ENCODE measurements at regions not wholly inside any gene's neighbourhood (a gene's known extent, or its start where the extent isn't known, plus 50 kb on each side); places are given as distances from the start of the nearest gene placed in this dataset.

GRCh38 chr4:11593576-11594116 lies 165.0 kb upstream of the HS3ST1 start:
- ChIA-PET CTCF (no interaction called here), POLR2A (no interaction called here)
- Mint-ChIP-seq H3K9me3 (ENCODE audit: unreplicated experiment) (no peaks in the 10 kb centered on the region), H3K4me1 (ENCODE audit: low read depth, unreplicated experiment) (no peaks in the 10 kb centered on the region), H3K27me3 (ENCODE audit: insufficient read depth, unreplicated experiment) (no peaks in the 10 kb centered on the region), H3K36me3 (ENCODE audit: insufficient read depth, unreplicated experiment) (no peaks in the 10 kb centered on the region), H3K27ac (ENCODE audit: unreplicated experiment) (no peak overlapping the region), H3K4me3 (ENCODE audit: unreplicated experiment) (no peak overlapping the region)
- H3K36me3 ChIP-seq (ENCODE audit: control insufficient read depth, insufficient read depth, low read length): no peaks in the 10 kb centered on the region
- H3K4me3 ChIP-seq (ENCODE audit: low read depth, low read length): no peak overlapping the region
- H3K27me3 ChIP-seq (replicated peaks; ENCODE audit: control insufficient read depth, insufficient read depth, low read length): no peaks in the 10 kb centered on the region
- no peaks in the 10 kb centered on the region for H3K9me3 ChIP-seq
- no peaks in the 10 kb centered on the region for H3K4me1 ChIP-seq
- intact Hi-C loops (cut with micrococcal nuclease; ENCODE audit: unreplicated experiment): loop anchor here (10.0 kb wide), 1 partner anchor 121 kb away; no protein-coding TSS in a partner anchor
- BruUV-seq (replicated peaks): no TSS peak
- TF ChIP-seq CTCF (IDR thresholded peaks at IDR 0.05; ENCODE audit: insufficient read depth in 1 of 2, low read depth in 1 of 2, low read length in 1 of 2, severe bottlenecking in 1 of 2, unreplicated experiment in 1 of 2): no peak
- no peak for DNase-seq

- H3K27ac Mint-ChIP-seq (ENCODE audit: unreplicated experiment): no peak overlapping the region
- POLR2A ChIA-PET: no interaction called here
- H3K4me3 ChIP-seq (ENCODE audit: low read depth, low read length): no peak overlapping the region
- no peaks in the 10 kb centered on the region for H3K27me3 Mint-ChIP-seq (ENCODE audit: insufficient read depth, unreplicated experiment)
- no TSS peak for BruUV-seq (replicated peaks)
- no peak overlapping the region for H3K4me3 Mint-ChIP-seq (ENCODE audit: unreplicated experiment)
- TF ChIP-seq CTCF (IDR thresholded peaks at IDR 0.05; ENCODE audit: insufficient read depth in 1 of 2, low read depth in 1 of 2, low read length in 1 of 2, severe bottlenecking in 1 of 2, unreplicated experiment in 1 of 2): no peak
- H3K4me1 Mint-ChIP-seq (ENCODE audit: low read depth, unreplicated experiment): no peaks in the 10 kb centered on the region
- DNase-seq: no peak
- H3K9me3 Mint-ChIP-seq (ENCODE audit: unreplicated experiment): no peaks in the 10 kb centered on the region
- no peaks in the 10 kb centered on the region for H3K27me3 ChIP-seq (replicated peaks; ENCODE audit: control insufficient read depth, insufficient read depth, low read length)
- intact Hi-C loops (cut with micrococcal nuclease; ENCODE audit: unreplicated experiment): loop anchor here (10.0 kb wide), 1 partner anchor 123 kb away; no protein-coding TSS in a partner anchor
- no peaks in the 10 kb centered on the region for H3K4me1 ChIP-seq
- H3K36me3 ChIP-seq (ENCODE audit: control insufficient read depth, insufficient read depth, low read length): no peaks in the 10 kb centered on the region
- CTCF ChIA-PET: no interaction called here
- no peaks in the 10 kb centered on the region for H3K9me3 ChIP-seq
- no peaks in the 10 kb centered on the region for H3K36me3 Mint-ChIP-seq (ENCODE audit: insufficient read depth, unreplicated experiment)
Measured at GRCh38 chr4:11592276-11592675, 163.6 kb upstream of the HS3ST1 start.

GRCh38 chr4:11590132-11590531 lies 161.4 kb upstream of the HS3ST1 start:
- H3K36me3 Mint-ChIP-seq (ENCODE audit: insufficient read depth, unreplicated experiment): no peaks in the 10 kb centered on the region
- ChIA-PET POLR2A (no interaction called here), CTCF (no interaction called here)
- intact Hi-C loops (cut with micrococcal nuclease; ENCODE audit: unreplicated experiment): loop anchor here (10.0 kb wide), 1 partner anchor 125 kb away; no protein-coding TSS in a partner anchor
- no peak for TF ChIP-seq CTCF (IDR thresholded peaks at IDR 0.05; ENCODE audit: insufficient read depth in 1 of 2, low read depth in 1 of 2, low read length in 1 of 2, severe bottlenecking in 1 of 2, unreplicated experiment in 1 of 2)
- no peaks in the 10 kb centered on the region for H3K9me3 Mint-ChIP-seq (ENCODE audit: unreplicated experiment)
- Histone ChIP-seq H3K27me3 (replicated peaks; ENCODE audit: control insufficient read depth, insufficient read depth, low read length) (no peaks in the 10 kb centered on the region), H3K4me1 (no peaks in the 10 kb centered on the region), H3K4me3 (ENCODE audit: low read depth, low read length) (no peak overlapping the region), H3K36me3 (ENCODE audit: control insufficient read depth, insufficient read depth, low read length) (no peaks in the 10 kb centered on the region), H3K9me3 (no peaks in the 10 kb centered on the region)
- H3K27ac Mint-ChIP-seq (ENCODE audit: unreplicated experiment): no peak overlapping the region
- DNase-seq: no peak
- no peaks in the 10 kb centered on the region for H3K27me3 Mint-ChIP-seq (ENCODE audit: insufficient read depth, unreplicated experiment)
- BruUV-seq (replicated peaks): no TSS peak
- no peak overlapping the region for H3K4me3 Mint-ChIP-seq (ENCODE audit: unreplicated experiment)
- no peaks in the 10 kb centered on the region for H3K4me1 Mint-ChIP-seq (ENCODE audit: low read depth, unreplicated experiment)

Measured in Caco-2 (cell line).